Mesenchymal stem cell (in vitro differentiated cells and primary cell): ENCODE measurements at regions not wholly inside any gene's neighbourhood (a gene's known extent, or its start where the extent isn't known, plus 50 kb on each side); places are given as distances from the start of the nearest gene placed in this dataset.

Experiments
- DNase-seq: peaks from one replicate; pipeline ENCODE4 v3.0.0-alpha.2; 2013
- H2AFZ ChIP-seq: one replicate; pipeline ENCODE4 v1.6.1; 2013; ENCODE audit warnings: low read depth, mild to moderate bottlenecking, control low read depth, inconsistent platforms, low read length, moderate library complexity
- H2AK5ac ChIP-seq: 2 replicates; pipeline ENCODE4 v1.6.1; 2013; ENCODE audit warnings: low read length, moderate library complexity, mild to moderate bottlenecking, inconsistent platforms; ENCODE audit not compliant: severe bottlenecking
- H2BK120ac ChIP-seq: one replicate; pipeline ENCODE4 v1.6.1; 2013; ENCODE audit warnings: low read depth, mild to moderate bottlenecking, inconsistent platforms, low read length, moderate library complexity
- H2BK12ac ChIP-seq, 2 experiments: one replicate each; pipeline ENCODE4 v1.6.1; 2013; ENCODE audit warnings: inconsistent platforms in 2 of 2, low read length in 2 of 2, mild to moderate bottlenecking in 2 of 2, moderate library complexity in 2 of 2, control low read depth in 1 of 2
- H2BK15ac ChIP-seq: one replicate; pipeline ENCODE4 v1.6.1; 2013; ENCODE audit warnings: mild to moderate bottlenecking, low read depth, inconsistent platforms; ENCODE audit not compliant: poor library complexity, severe bottlenecking
- H2BK5ac ChIP-seq: 2 replicates; pipeline ENCODE4 v1.6.1; 2013; ENCODE audit warnings: low read depth, mild to moderate bottlenecking, low read length, control low read depth, inconsistent platforms; ENCODE audit not compliant: poor library complexity, severe bottlenecking
- H3K14ac ChIP-seq, 2 experiments: one replicate each; pipeline ENCODE4 v1.6.1; 2013; ENCODE audit warnings: inconsistent platforms in 2 of 2, low read length in 2 of 2, control low read depth in 1 of 2, mild to moderate bottlenecking in 1 of 2, moderate library complexity in 1 of 2
- H3K18ac ChIP-seq, 2 experiments: one replicate each; pipeline ENCODE4 v1.6.1; 2013; ENCODE audit warnings: inconsistent platforms in 2 of 2, low read length in 2 of 2, control low read depth in 1 of 2, low read depth in 1 of 2, mild to moderate bottlenecking in 1 of 2
- H3K23ac ChIP-seq, 2 experiments: one replicate each; pipeline ENCODE4 v1.6.1; 2013; ENCODE audit warnings: inconsistent platforms in 2 of 2, low read length in 2 of 2, mild to moderate bottlenecking in 2 of 2, moderate library complexity in 2 of 2, control low read depth in 1 of 2
- H3K27ac ChIP-seq: 2 replicates; pipeline ENCODE4 v1.5.1; 2013; ENCODE audit warnings: mild to moderate bottlenecking, moderate library complexity, low read length, control low read depth, inconsistent platforms; ENCODE audit not compliant: poor library complexity, severe bottlenecking
- H3K27me3 ChIP-seq, 2 experiments: 2 replicates each; pipeline versions ENCODE4 v1.6.1 to v1.7.0; 2013; ENCODE audit warnings: low read length in 2 of 2, mild to moderate bottlenecking in 2 of 2, moderate library complexity in 2 of 2, control low read depth in 1 of 2, inconsistent platforms in 1 of 2; ENCODE audit not compliant: control insufficient read depth in 1 of 2, insufficient read depth in 1 of 2
- H3K36me3 ChIP-seq, 2 experiments: 2 replicates each; pipeline versions ENCODE4 v1.6.1 to v1.7.0; 2013; ENCODE audit warnings: low read length in 2 of 2, control low read depth in 1 of 2, inconsistent platforms in 1 of 2, low read depth in 1 of 2, mild to moderate bottlenecking in 1 of 2; ENCODE audit not compliant: insufficient read depth in 2 of 2, control insufficient read depth in 1 of 2
- H3K4ac ChIP-seq, 2 experiments: one replicate each; pipeline ENCODE4 v1.6.1; 2013; ENCODE audit warnings: inconsistent platforms in 2 of 2, low read length in 2 of 2, mild to moderate bottlenecking in 2 of 2, moderate library complexity in 2 of 2, control low read depth in 1 of 2, low read depth in 1 of 2
- H3K4me1 ChIP-seq: 2 replicates; pipeline ENCODE4 v1.6.1; 2013; ENCODE audit warnings: low read depth, low read length, control low read depth; ENCODE audit not compliant: control insufficient read depth, insufficient read depth
- H3K4me2 ChIP-seq: 2 replicates; pipeline ENCODE4 v1.6.1; 2013; ENCODE audit warnings: low read length, mild to moderate bottlenecking, inconsistent platforms; ENCODE audit not compliant: poor library complexity, severe bottlenecking
- H3K4me3 ChIP-seq, 2 experiments: 2 replicates each; pipeline versions ENCODE4 v1.5.1 to v1.7.0; 2013; ENCODE audit warnings: low read length in 2 of 2, mild to moderate bottlenecking in 2 of 2, control low read depth in 1 of 2, low read depth in 1 of 2; ENCODE audit not compliant: insufficient read depth in 1 of 2
- H3K79me1 ChIP-seq: replicated peaks from 2 replicates; pipeline ENCODE4 v1.6.1; 2013; ENCODE audit warnings: mild to moderate bottlenecking, control low read depth, low read length, inconsistent platforms; ENCODE audit not compliant: poor library complexity, severe bottlenecking
- H3K9ac ChIP-seq: 2 replicates; pipeline ENCODE4 v1.7.0; 2013; ENCODE audit warnings: mild to moderate bottlenecking, low read length, moderate library complexity
- H3K9me3 ChIP-seq: 2 replicates; pipeline ENCODE4 v1.7.0; 2013; ENCODE audit warnings: mild to moderate bottlenecking, low read length; ENCODE audit not compliant: control insufficient read depth
- H4K8ac ChIP-seq: one replicate; pipeline ENCODE4 v1.6.1; 2013; ENCODE audit warnings: inconsistent platforms, mild to moderate bottlenecking, low read length, moderate library complexity
- H4K91ac ChIP-seq: one replicate; pipeline ENCODE4 v1.6.1; 2013; ENCODE audit warnings: mild to moderate bottlenecking, low read length, inconsistent platforms
- WGBS: methylation state at CpG from one replicate; pipeline ENCODE4 v1.1.7; 2013; ENCODE audit warnings: mixed read lengths; 5-methylcytosine and 5-hydroxymethylcytosine counted together

DNA sequence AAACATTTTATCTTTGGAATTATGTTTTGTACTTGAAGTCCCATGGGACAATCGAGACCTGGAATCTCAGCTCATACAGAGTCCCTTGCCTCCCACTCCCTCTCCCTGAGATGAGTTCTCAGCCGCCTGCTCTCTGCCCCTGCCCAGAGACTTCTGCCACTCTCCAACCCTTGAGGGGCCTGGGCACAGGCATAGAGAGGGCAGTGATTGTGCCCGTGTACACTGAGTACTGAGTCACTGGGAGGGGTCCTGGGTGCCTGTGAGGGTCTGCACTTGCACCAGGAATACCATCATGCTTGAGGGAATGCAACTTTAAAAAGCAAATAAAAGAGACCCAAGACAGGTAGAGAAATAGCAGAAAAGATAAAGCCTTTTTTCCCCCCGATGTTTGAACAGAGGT lies 453.8 kb upstream of the HS3ST5 start:
- Histone ChIP-seq H3K9me3 (no peaks in the 10 kb centered on the region), H3K79me1 (no peaks in the 10 kb centered on the region), H3K4me3 (no peak overlapping the region), H2BK15ac (no peak overlapping the region), H3K4me1 (no peaks in the 10 kb centered on the region), H3K36me3 (no peaks in the 10 kb centered on the region), H2BK12ac (no peak overlapping the region), H2BK120ac (no peak overlapping the region), H3K27me3 (no peaks in the 10 kb centered on the region), H4K8ac (no peak overlapping the region), H3K23ac (no peak overlapping the region), H2BK5ac (no peak overlapping the region), H3K18ac (no peak overlapping the region), H3K4me2 (no peak overlapping the region), H3K14ac (no peak overlapping the region), H4K91ac (no peak overlapping the region), H2AK5ac (no peak overlapping the region), H3K27ac (no peak overlapping the region), H3K9ac (no peak overlapping the region), H2AFZ (no peak overlapping the region), H3K4ac (no peak overlapping the region)
- no peak for DNase-seq
- WGBS = 81% methylated on average over 3 of the region's 4 CpGs

DNA sequence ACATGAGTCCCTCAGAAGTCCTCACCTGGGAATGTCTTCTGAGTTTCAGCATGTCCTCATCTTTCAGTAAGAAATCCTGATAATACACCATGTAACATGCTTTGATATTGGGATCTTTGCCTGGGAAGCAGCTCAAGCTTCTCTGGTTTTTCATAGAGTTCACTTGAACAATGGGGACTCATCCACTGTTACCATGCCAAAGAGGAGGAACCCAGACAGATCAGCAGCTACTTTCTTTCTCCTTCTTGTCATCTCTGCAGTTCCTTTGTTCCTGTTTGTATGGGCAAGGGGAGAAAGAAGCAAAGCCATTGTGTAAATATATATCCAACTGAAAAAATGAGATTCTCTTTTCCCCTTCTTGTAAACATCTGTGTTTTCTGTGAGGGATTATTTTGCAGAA lies 450.6 kb upstream of the HS3ST5 start:
- Histone ChIP-seq H2BK15ac (no peak overlapping the region), H3K9me3 (no peaks in the 10 kb centered on the region), H4K91ac (no peak overlapping the region), H3K4me1 (no peaks in the 10 kb centered on the region), H2AFZ (no peak overlapping the region), H3K23ac (no peak overlapping the region), H4K8ac (no peak overlapping the region), H3K27ac (no peak overlapping the region), H3K9ac (no peak overlapping the region), H2BK120ac (no peak overlapping the region), H2BK12ac (no peak overlapping the region), H3K14ac (no peak overlapping the region), H3K27me3 (no peaks in the 10 kb centered on the region), H2BK5ac (no peak overlapping the region), H3K4me3 (no peak overlapping the region), H3K4ac (no peak overlapping the region), H3K18ac (no peak overlapping the region), H3K36me3 (no peaks in the 10 kb centered on the region), H2AK5ac (no peak overlapping the region), H3K4me2 (no peak overlapping the region), H3K79me1 (no peaks in the 10 kb centered on the region)
- no peak for DNase-seq

DNA sequence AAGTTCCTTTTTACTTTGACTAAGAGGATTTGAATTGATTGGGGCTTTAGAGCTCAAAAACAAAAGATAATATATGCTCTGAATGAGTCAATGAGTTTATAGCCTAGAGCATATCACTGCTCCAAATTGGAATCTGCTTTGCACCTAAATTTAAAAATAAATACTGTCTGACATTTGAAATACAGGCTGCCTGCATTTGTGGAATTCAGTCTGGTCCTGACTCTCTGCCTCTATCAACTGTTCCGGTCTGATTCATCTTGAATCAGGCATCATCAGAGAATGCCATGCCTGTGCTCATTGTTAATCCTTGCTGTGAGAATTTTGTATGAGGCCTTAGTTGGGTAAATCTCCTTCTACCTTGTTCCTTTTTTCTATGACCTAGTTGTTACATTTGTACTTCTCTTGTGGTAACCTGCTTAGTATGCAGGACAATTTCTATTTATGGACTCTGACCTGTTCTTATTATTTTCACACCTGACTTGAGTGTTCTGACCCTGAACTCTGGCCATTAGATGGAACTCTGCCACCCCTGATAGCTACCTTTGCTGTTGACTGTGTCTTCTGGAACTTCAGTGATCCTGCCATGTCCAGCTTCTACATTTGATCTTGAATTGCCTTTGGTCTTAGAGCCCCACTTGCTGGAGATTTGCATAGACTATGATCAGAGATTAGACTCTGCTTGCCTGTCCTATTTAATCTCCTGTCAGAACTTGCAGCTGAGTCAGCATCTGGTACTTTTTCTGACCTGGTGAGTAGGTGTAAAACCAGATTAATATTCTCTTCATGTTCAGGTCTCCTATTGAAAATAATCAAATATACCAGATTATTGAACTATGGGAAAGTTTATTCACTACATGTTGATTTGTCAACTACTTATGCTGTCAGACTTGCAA lies 442.7 kb upstream of the HS3ST5 start:
- no peaks in the 10 kb centered on the region for H3K36me3 ChIP-seq
- no peak overlapping the region for H3K27ac ChIP-seq
- H3K79me1 ChIP-seq = no peaks in the 10 kb centered on the region
- no peak overlapping the region for H3K4me2 ChIP-seq
- no peak overlapping the region for H3K4me3 ChIP-seq
- H2BK15ac ChIP-seq = no peak overlapping the region
- H4K91ac ChIP-seq = no peak overlapping the region
- H3K18ac ChIP-seq = no peak overlapping the region
- H3K4ac ChIP-seq = no peak overlapping the region
- H3K23ac ChIP-seq = no peak overlapping the region
- H4K8ac ChIP-seq = no peak overlapping the region
- no peak overlapping the region for H3K9ac ChIP-seq
- H3K4me1 ChIP-seq = no peaks in the 10 kb centered on the region
- no peak for DNase-seq
- peaks cover 10% of the 10 kb centered on the region for H3K9me3 ChIP-seq
- no peak overlapping the region for H2AK5ac ChIP-seq
- H3K27me3 ChIP-seq = no peaks in the 10 kb centered on the region
- H2AFZ ChIP-seq = no peak overlapping the region
- H2BK120ac ChIP-seq = no peak overlapping the region
- no peak overlapping the region for H2BK5ac ChIP-seq
- no peak overlapping the region for H3K14ac ChIP-seq
- H2BK12ac ChIP-seq = no peak overlapping the region
- WGBS = 89% methylated on average over 1 of the region's 1 CpG

DNA sequence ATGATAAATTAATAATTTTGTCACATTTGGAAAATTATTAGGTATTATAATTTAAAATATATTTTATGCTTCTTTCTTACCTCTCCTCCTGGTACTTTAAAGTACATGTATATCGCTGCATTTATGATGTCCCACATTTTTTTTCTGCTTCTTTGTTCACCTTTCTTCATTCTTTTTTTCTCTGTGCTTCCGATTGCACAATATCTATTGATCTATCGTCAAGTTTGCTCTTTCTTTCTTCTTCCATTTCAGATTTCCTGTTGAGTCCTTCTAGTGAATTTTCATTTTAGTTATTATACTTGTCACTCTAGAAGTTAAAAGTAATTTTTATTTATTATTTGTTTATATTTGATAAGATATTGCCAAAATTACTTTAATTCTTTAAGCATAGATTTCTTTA lies 441.0 kb upstream of the HS3ST5 start:
- Histone ChIP-seq H3K9ac (no peak overlapping the region), H3K18ac (no peak overlapping the region), H2BK120ac (no peak overlapping the region), H3K27ac (no peak overlapping the region), H3K36me3 (no peaks in the 10 kb centered on the region), H4K8ac (no peak overlapping the region), H2BK12ac (no peak overlapping the region), H2BK5ac (no peak overlapping the region), H3K14ac (no peak overlapping the region), H2AK5ac (no peak overlapping the region), H3K79me1 (no peaks in the 10 kb centered on the region), H3K23ac (no peak overlapping the region), H4K91ac (no peak overlapping the region), H3K4me3 (no peak overlapping the region), H3K9me3 (peaks cover 10% of the 10 kb centered on the region), H3K4me2 (no peak overlapping the region), H3K4me1 (no peaks in the 10 kb centered on the region), H2BK15ac (no peak overlapping the region), H3K4ac (no peak overlapping the region), H3K27me3 (no peaks in the 10 kb centered on the region), H2AFZ (no peak overlapping the region)
- 85% methylated on average over 2 of the region's 3 CpGs for WGBS
- no peak for DNase-seq
